NCI-H2196 (cell line): ENCODE measurements at regions not wholly inside any gene's neighbourhood (a gene's known extent, or its start where the extent isn't known, plus 50 kb on each side); places are given as distances from the start of the nearest gene placed in this dataset.
"Not testable (repeated sequence)": the region's sequence is repeated elsewhere in the genome, so short reads cannot be mapped to it uniquely, and the experiment has no call there.

Experiments
- DNase-seq: peaks from one replicate; lab custom pipeline; 2025; ENCODE audit not compliant: unreplicated experiment; lab: John Stamatoyannopoulos, UW

DNA sequence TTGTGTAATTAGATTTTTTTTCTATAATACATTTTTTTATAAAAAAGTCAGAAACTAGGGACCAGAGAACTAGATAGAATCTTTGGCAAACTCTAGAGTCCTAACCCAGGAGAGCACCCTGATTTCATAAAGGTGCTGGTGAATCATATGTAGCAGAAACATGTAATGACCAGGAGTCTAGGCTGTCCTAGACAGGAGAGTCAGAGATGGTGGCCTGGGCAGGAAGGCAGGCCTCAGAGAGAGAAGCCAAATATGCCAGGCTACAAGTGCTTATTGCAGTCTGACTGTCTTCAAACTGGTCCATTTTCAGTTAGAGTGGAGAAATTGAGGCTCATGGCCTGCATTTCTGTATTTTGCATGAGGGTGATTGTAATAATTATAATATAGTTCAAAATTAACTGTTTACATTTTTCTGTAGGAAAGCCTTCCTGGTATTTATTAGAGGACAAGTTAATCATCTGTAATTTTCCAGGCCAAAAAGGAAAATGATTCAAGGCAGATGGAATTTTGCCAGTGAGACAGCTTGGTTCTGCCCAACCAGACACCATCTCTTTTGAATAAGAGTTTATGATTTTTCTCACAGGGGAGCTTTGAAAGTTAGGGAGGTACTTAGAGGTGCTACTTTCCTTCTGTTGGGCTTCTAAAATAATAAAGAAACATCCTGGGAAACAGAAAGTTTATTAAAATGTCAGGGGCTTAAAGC, 129.8 kb downstream of the S1PR1 start:
- DNase-seq = no peak

GRCh38 chr1:101367630-101368029, 130.8 kb downstream of the S1PR1 start:
- no peak for DNase-seq

GRCh38 chr1:101370488-101370887, 133.7 kb downstream of the S1PR1 start:
- no peak for DNase-seq

GRCh38 chr1:101371259-101371658, 134.4 kb downstream of the S1PR1 start:
- DNase-seq = no peak

DNA sequence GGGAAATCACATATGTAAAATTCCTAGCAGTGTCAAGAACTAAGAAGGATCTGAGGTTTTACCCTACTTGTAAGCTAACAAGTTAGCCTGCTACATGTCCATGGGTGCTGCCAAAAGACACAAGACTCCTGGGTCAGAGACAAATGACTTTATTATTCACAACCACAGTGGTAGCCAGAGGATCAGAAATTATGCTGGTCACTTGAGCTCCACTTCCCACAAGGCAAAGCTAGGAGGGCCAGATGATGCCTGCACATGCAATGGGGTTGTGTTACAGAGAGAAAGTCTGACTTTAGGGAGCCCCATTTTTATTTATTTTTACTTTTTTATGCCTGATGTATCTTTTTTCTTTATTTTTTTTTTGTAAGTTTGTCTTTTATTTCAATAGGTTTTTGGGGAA, 136.8 kb downstream of the S1PR1 start:
- no peak for DNase-seq

- not testable (repeated sequence) for DNase-seq
Measured at GRCh38 chr1:101375448-101375847, 138.6 kb downstream of the S1PR1 start.

GRCh38 chr1:101376121-101377083, 139.6 kb downstream of the S1PR1 start:
- no peak for DNase-seq

- DNase-seq = no peak
Measured at GRCh38 chr1:101377084-101377835, 140.4 kb downstream of the S1PR1 start.

GRCh38 chr1:101379037-101379436, 142.2 kb downstream of the S1PR1 start:
- no peak for DNase-seq

DNA sequence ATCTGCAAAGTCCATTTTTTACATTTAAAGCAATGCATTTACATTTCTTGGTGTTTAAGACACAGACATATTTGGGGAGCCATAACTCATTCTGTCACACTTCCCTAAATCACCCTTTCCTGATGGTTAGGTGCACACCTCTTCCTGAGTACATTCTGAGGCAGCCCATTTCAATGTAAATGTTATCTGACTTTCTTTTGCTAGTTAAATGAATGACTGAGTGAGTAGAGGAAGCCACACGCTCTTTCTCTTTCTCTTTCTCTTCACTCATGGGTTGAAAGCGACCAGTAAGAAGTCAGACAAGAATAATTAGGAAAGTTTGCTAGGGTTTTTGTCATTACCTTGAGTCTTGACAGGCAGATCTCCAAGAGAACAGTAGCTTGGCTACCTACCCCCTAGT, 143.1 kb downstream of the S1PR1 start:
- DNase-seq = no peak

DNA sequence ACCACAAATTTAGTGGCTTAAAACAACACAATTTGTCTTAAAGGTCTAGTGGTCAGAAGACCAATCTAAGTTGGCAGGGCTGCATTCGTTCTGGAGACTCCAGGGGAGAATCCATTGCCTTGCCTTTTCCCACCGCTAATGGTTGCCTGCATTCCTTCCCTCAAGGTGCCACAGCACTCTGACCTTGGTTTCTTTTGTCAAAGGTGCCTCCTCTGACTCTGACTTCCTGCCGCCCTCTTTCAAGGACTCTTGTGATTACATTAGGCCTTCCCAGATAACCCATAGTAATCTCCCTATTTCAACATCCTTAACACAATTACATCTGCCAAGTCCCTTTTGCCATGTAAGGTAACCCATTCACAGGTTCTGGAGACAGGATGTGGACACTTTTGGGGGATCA, 145.3 kb downstream of the S1PR1 start:
- DNase-seq = no peak

GRCh38 chr1:101388904-101389546, 152.2 kb downstream of the S1PR1 start:
- no peak for DNase-seq

- DNase-seq = no peak
Measured at GRCh38 chr1:101389547-101389929, 152.7 kb downstream of the S1PR1 start.

DNA sequence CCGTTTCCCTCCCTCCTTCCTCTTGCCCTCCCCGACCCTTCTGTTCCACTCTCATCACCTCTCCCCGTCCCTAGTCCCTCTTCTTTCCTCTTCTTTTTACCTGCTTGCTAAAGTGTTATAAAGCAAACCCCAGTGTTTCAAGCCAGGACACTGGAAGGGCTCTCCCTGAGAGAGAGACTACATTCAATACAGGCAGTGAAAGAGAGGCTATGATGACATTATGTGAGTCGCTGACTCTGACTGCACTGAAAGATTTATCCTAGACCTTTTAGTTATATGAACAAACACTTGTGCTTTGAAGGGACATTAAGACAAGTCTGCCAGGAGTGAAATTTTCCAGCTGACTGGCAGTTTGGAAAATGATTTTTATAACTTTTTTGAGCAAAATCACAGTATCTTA, 155.7 kb downstream of the S1PR1 start:
- DNase-seq = no peak

- no peak for DNase-seq
Measured at GRCh38 chr1:101394041-101394440, 157.2 kb downstream of the S1PR1 start.

- DNase-seq = no peak
Measured at GRCh38 chr1:101399222-101399621, 162.4 kb downstream of the S1PR1 start.

DNA sequence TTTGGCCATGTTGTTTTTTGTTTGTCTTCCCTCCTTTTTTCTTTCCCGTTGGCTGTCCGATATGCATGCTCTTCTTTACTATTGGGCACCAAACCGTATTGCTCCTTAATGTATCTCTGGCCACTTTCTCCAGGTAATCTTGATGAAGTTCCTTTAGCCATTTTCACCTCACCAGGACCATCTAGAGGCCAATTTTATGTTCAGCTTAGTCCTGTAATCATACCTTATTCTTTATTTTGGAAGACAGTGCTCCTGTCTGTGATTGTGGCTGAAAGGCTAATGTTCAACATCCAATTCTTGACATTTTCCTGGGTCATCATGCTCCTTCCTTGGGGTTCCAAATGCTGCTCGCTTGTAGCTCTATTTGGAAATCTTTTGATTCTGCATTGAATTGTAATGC, 169.5 kb downstream of the S1PR1 start:
- no peak for DNase-seq

- DNase-seq = no peak
Measured at GRCh38 chr1:101406681-101407080, 169.9 kb downstream of the S1PR1 start.

- DNase-seq = no peak
Measured at GRCh38 chr1:101407505-101408211, 170.8 kb downstream of the S1PR1 start.
